DND-41 (cell line): ENCODE measurements at regions not wholly inside any gene's neighbourhood (a gene's known extent, or its start where the extent isn't known, plus 50 kb on each side); places are given as distances from the start of the nearest gene placed in this dataset.

ENCODE experiments used
- ATAC-seq: fragments of 200-7000 bp; cut with Tn5 transposase; 3 replicates; pipeline ENCODE4 v1.9.1; 2021; ENCODE audit warnings: low read depth; ENCODE audit not compliant: insufficient read depth
- DNase-seq: peaks from one replicate; pipeline ENCODE4 v3.0.0-alpha.2; 2020
- H2AFZ ChIP-seq: 2 replicates; pipeline ENCODE4 v1.6.0; 2012; ENCODE audit warnings: low read depth, low read length
- H3K27ac ChIP-seq: 2 replicates; pipeline ENCODE4 v1.5.1; 2012; ENCODE audit warnings: low read length, inconsistent platforms
- H3K27me3 ChIP-seq: fragments of 200-600 bp; sonication (generic); 2 replicates; pipeline ENCODE4 v1.6.0; 2012; ENCODE audit warnings: low read length, mild to moderate bottlenecking, inconsistent platforms; ENCODE audit not compliant: insufficient read depth, poor library complexity
- H3K36me3 ChIP-seq: 2 replicates; pipeline ENCODE4 v1.5.1; 2012; ENCODE audit warnings: low read length, inconsistent platforms; ENCODE audit not compliant: insufficient read depth
- H3K4me1 ChIP-seq: 2 replicates; pipeline ENCODE4 v1.5.1; 2012; ENCODE audit warnings: mild to moderate bottlenecking, low read length; ENCODE audit not compliant: insufficient read depth
- H3K4me2 ChIP-seq: 2 replicates; pipeline ENCODE4 v1.6.0; 2012; ENCODE audit warnings: mild to moderate bottlenecking, moderate library complexity, low read length, inconsistent platforms; ENCODE audit not compliant: insufficient read depth
- H3K4me3 ChIP-seq, 2 experiments: fragments of 200-600 bp in 1 of 2; shearing (Covaris generic) in 1 of 2; 2 replicates each; pipeline ENCODE4 v1.5.1; 2012 to 2016; ENCODE audit warnings: inconsistent platforms in 2 of 2, low read length in 2 of 2, mild to moderate bottlenecking in 2 of 2, low read depth in 1 of 2, moderate library complexity in 1 of 2
- H3K79me2 ChIP-seq: 2 replicates; pipeline ENCODE4 v1.6.0; 2012; ENCODE audit warnings: low read length, inconsistent platforms; ENCODE audit not compliant: insufficient read depth
- H3K9ac ChIP-seq: 2 replicates; pipeline ENCODE4 v1.6.0; 2012; ENCODE audit warnings: low read depth, mild to moderate bottlenecking, inconsistent platforms, low read length, moderate library complexity
- H3K9me3 ChIP-seq: 2 replicates; pipeline ENCODE4 v1.5.1; 2012; ENCODE audit warnings: low read length, moderate library complexity, mild to moderate bottlenecking, inconsistent platforms; ENCODE audit not compliant: insufficient read depth, severe bottlenecking
- H4K20me1 ChIP-seq: 2 replicates; pipeline ENCODE4 v1.6.0; 2012; ENCODE audit warnings: low read length; ENCODE audit not compliant: insufficient read depth
- EZH2 ChIP-seq: IDR thresholded peaks from 3 replicates; pipeline ENCODE4 v1.6.1; 2012; ENCODE audit warnings: borderline replicate concordance, low read depth, mild to moderate bottlenecking, moderate library complexity, low read length, inconsistent platforms; ENCODE audit not compliant: severe bottlenecking
- TF ChIP-seq, protein P1 (sequence below): IDR thresholded peaks from 2 replicates; pipeline ENCODE4 v1.5.1; 2012; ENCODE audit warnings: borderline replicate concordance, low read length, moderate library complexity, mild to moderate bottlenecking; ENCODE audit not compliant: poor library complexity, severe bottlenecking; ENCODE audit errors: extremely low read depth

DNA sequence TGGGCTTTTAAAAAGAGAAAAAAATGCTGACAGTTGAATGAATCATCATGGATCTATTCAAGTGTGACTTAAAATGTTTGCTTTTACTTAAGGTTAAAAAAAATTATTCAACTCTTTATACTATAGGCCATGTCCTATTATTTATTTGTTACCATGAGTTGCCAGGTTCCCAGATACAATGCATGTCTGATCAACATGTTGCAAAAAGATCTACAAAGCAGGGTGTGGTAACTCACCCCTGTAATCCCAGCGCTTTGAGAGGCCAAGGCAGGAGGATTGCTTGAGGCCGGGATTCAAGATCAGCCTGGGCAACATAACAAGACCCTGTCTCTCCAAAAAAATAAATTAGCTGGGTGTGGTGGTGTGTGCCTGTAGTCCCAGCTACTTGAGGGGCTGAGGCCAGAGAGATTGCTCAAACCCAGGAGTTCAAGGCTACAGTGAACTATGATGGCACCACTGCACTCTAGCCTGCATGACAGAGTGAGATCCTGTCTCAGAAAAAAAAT lies 460.8 kb downstream of the BCAT1 start:
- Histone ChIP-seq H3K27me3 (no peaks in the 10 kb centered on the region), H4K20me1 (no peaks in the 10 kb centered on the region), H3K4me1 (no peaks in the 10 kb centered on the region), H3K36me3 (no peaks in the 10 kb centered on the region), H2AFZ (no peak overlapping the region), H3K9ac (no peak overlapping the region), H3K4me3 (no peak overlapping the region), H3K79me2 (no peaks in the 10 kb centered on the region), H3K9me3 (no peaks in the 10 kb centered on the region), H3K27ac (no peak overlapping the region), H3K4me2 (no peak overlapping the region)
- DNase-seq, result no peak
- TF ChIP-seq EZH2, result no peak
- TF ChIP-seq, protein P1, sequence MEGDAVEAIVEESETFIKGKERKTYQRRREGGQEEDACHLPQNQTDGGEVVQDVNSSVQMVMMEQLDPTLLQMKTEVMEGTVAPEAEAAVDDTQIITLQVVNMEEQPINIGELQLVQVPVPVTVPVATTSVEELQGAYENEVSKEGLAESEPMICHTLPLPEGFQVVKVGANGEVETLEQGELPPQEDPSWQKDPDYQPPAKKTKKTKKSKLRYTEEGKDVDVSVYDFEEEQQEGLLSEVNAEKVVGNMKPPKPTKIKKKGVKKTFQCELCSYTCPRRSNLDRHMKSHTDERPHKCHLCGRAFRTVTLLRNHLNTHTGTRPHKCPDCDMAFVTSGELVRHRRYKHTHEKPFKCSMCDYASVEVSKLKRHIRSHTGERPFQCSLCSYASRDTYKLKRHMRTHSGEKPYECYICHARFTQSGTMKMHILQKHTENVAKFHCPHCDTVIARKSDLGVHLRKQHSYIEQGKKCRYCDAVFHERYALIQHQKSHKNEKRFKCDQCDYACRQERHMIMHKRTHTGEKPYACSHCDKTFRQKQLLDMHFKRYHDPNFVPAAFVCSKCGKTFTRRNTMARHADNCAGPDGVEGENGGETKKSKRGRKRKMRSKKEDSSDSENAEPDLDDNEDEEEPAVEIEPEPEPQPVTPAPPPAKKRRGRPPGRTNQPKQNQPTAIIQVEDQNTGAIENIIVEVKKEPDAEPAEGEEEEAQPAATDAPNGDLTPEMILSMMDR, result no peak
- no peak for ATAC-seq

DNA sequence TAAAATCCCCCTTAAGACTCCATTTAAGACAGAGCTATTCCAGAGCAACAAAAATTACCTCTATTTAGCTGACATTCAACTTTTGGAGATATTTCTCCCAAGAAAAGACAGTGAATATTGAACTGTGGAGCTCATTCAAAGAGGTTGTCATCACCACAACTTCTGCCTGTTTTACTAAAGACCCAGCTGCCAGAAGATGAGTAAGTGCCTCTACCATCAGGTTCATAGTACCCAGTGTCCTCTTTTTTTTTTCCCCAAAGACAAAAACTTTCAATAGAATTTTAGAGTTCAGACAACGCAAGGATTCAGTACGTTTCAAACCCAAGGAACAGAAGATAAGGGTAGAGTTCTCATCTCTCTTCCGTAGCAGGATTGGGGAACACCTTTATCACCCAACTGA lies 461.3 kb downstream of the BCAT1 start:
- H2AFZ ChIP-seq, result no peak overlapping the region
- H3K27me3 ChIP-seq, result no peaks in the 10 kb centered on the region
- no peaks in the 10 kb centered on the region for H3K4me1 ChIP-seq
- DNase-seq (no peak), ATAC-seq (no peak)
- H3K27ac ChIP-seq, result no peak overlapping the region
- H3K9me3 ChIP-seq, result no peaks in the 10 kb centered on the region
- H4K20me1 ChIP-seq, result no peaks in the 10 kb centered on the region
- no peak overlapping the region for H3K4me3 ChIP-seq
- TF ChIP-seq, protein P1, result no peak
- TF ChIP-seq EZH2, result no peak
- no peaks in the 10 kb centered on the region for H3K79me2 ChIP-seq
- no peak overlapping the region for H3K4me2 ChIP-seq
- H3K36me3 ChIP-seq, result no peaks in the 10 kb centered on the region
- H3K9ac ChIP-seq, result no peak overlapping the region

- Histone ChIP-seq H3K36me3 (no peaks in the 10 kb centered on the region), H3K4me2 (no peak overlapping the region), H3K4me3 (no peak overlapping the region), H3K79me2 (no peaks in the 10 kb centered on the region), H3K9ac (no peak overlapping the region), H3K27me3 (no peaks in the 10 kb centered on the region), H3K27ac (no peak overlapping the region), H3K9me3 (no peaks in the 10 kb centered on the region), H4K20me1 (no peaks in the 10 kb centered on the region), H2AFZ (no peak overlapping the region), H3K4me1 (no peaks in the 10 kb centered on the region)
- DNase-seq (no peak), ATAC-seq (no peak)
- TF ChIP-seq, protein P1, result no peak
- no peak for TF ChIP-seq EZH2
Measured at GRCh38 chr12:24483732-24484131, 465.2 kb downstream of the BCAT1 start.
